HUES6 (cell line): ENCODE measurements at regions not wholly inside any gene's neighbourhood (a gene's known extent, or its start where the extent isn't known, plus 50 kb on each side); places are given as distances from the start of the nearest gene placed in this dataset.

Experiments
- H3K27ac ChIP-seq: 2 replicates; pipeline ENCODE4 v1.7.0; 2013; ENCODE audit warnings: low read depth, mild to moderate bottlenecking, low read length, inconsistent platforms
- H3K27me3 ChIP-seq: 2 replicates; pipeline ENCODE4 v1.6.1; 2013; ENCODE audit warnings: low read length; ENCODE audit not compliant: control insufficient read depth, insufficient read depth
- H3K36me3 ChIP-seq: 2 replicates; pipeline ENCODE4 v1.6.1; 2013; ENCODE audit warnings: low read length; ENCODE audit not compliant: control insufficient read depth, insufficient read depth
- H3K4me1 ChIP-seq: 2 replicates; pipeline ENCODE4 v1.6.1; 2013; ENCODE audit warnings: low read length; ENCODE audit not compliant: control insufficient read depth, insufficient read depth
- H3K4me3 ChIP-seq: 2 replicates; pipeline ENCODE4 v1.5.1; 2013; ENCODE audit warnings: low read depth, low read length
- H3K9ac ChIP-seq: one replicate; pipeline ENCODE4 v1.6.1; 2013; ENCODE audit warnings: mild to moderate bottlenecking, low read length
- H3K9me3 ChIP-seq: 2 replicates; pipeline ENCODE4 v1.6.1; 2013; ENCODE audit warnings: low read depth, low read length; ENCODE audit not compliant: control insufficient read depth, insufficient read depth

DNA sequence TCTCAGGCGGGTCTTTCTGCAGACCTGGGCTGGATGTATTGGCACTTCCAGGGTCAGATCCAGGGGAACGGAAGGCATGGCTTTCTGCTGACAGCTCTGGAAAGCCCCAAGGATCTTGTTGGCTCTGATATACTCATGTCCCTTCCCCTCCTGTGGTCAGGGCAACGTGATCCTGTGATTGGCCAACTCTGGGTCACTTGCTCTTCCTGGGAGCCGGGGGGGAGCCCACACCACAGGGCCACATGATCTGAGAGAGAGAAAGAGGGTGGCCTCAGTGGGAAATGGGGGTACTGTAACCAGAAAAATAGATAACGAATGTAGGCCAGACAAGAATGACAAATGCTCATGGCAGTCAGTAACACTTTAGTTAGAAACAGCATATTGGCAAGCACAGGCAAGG is 223.0 kb downstream of the NFATC2 start:
- Histone ChIP-seq H3K27ac (no peak overlapping the region), H3K4me3 (no peak overlapping the region), H3K9ac (no peak overlapping the region), H3K9me3 (peaks cover 5% of the 10 kb centered on the region; the same call in 1 of the 2 replicates), H3K36me3 (no peaks in the 10 kb centered on the region), H3K27me3 (no peaks in the 10 kb centered on the region), H3K4me1 (peaks cover 32% of the 10 kb centered on the region)

DNA sequence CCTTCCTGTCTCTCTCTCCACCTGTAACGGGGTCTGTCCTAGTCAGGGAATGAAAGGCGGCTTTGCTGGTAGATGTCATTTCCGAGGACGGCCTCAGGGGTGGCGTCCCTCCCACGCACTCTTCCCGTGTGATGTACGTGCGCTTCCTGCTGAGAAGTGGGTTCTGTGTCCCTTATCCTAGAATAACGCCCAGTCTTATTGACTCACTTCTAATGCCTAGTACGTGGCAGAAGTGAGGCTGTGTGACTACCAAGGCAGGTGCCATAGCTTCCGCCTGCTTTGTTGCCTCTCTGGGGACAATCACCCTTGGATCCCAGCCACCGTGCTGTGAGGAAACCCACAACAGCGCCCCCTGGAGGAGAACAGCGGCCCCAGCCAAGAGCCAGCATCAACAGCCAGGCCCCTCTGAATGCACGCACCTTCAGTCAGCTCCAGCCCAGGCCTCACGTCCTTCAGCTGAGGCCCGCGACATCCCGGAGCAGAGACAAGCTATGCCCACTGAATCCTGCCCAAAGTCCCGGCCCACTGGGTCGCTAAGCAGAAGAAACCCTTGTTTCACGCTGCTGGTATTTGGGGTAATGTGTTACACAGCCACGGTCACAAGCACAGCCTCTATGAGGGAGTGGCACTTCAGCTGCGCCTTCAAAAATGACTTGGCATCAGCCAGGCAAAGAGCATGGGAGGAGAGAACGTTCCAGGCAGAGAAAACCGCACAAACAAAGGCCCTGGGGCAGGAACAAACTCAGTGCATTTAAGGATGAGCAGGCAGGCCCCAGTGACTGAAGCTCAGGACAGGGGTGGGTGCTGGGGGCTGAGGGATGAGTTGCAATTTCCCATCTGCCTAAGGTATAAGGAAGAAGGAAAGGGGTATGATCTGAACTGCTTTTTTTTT is 224.2 kb downstream of the NFATC2 start:
- no peaks in the 10 kb centered on the region for H3K27me3 ChIP-seq
- H3K4me1 ChIP-seq: peaks cover 35% of the 10 kb centered on the region
- H3K9ac ChIP-seq: no peak overlapping the region
- H3K27ac ChIP-seq: no peak overlapping the region
- H3K9me3 ChIP-seq: peaks cover 5% of the 10 kb centered on the region; the same call in 1 of the 2 replicates
- no peak overlapping the region for H3K4me3 ChIP-seq
- no peaks in the 10 kb centered on the region for H3K36me3 ChIP-seq

GRCh38 chr20:51315390-51315789 is 227.1 kb downstream of the NFATC2 start:
- no peaks in the 10 kb centered on the region for H3K36me3 ChIP-seq
- H3K27ac ChIP-seq: no peak overlapping the region
- H3K9me3 ChIP-seq: peaks cover 14% of the 10 kb centered on the region
- H3K4me3 ChIP-seq: no peak overlapping the region
- peaks cover 37% of the 10 kb centered on the region for H3K4me1 ChIP-seq
- H3K27me3 ChIP-seq: no peaks in the 10 kb centered on the region
- H3K9ac ChIP-seq: no peak overlapping the region

- Histone ChIP-seq H3K9ac (no peak overlapping the region), H3K27me3 (no peaks in the 10 kb centered on the region), H3K4me1 (peaks cover 33% of the 10 kb centered on the region), H3K27ac (no peak overlapping the region), H3K36me3 (no peaks in the 10 kb centered on the region), H3K4me3 (no peak overlapping the region), H3K9me3 (peaks cover 24% of the 10 kb centered on the region)
Measured at GRCh38 chr20:51313358-51313827, 229.1 kb downstream of the NFATC2 start.

DNA sequence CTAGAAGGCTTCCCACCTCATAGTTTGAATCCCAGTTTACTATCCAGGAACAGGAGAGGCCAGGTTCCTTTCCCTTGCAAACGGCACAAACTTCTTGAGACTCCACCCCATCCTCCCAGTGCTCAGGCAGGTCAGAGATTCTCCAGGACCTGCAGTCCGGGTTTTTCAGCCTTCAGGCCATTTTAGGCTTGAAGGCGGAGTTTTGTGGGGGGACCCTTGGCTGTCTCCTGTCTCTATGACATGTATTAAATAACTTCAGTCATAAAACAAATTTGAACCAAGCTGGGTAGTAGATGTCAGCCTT is 230.1 kb downstream of the NFATC2 start:
- Histone ChIP-seq H3K4me1 (peaks cover 29% of the 10 kb centered on the region), H3K4me3 (peak overlapping the region; percentile 31)

DNA sequence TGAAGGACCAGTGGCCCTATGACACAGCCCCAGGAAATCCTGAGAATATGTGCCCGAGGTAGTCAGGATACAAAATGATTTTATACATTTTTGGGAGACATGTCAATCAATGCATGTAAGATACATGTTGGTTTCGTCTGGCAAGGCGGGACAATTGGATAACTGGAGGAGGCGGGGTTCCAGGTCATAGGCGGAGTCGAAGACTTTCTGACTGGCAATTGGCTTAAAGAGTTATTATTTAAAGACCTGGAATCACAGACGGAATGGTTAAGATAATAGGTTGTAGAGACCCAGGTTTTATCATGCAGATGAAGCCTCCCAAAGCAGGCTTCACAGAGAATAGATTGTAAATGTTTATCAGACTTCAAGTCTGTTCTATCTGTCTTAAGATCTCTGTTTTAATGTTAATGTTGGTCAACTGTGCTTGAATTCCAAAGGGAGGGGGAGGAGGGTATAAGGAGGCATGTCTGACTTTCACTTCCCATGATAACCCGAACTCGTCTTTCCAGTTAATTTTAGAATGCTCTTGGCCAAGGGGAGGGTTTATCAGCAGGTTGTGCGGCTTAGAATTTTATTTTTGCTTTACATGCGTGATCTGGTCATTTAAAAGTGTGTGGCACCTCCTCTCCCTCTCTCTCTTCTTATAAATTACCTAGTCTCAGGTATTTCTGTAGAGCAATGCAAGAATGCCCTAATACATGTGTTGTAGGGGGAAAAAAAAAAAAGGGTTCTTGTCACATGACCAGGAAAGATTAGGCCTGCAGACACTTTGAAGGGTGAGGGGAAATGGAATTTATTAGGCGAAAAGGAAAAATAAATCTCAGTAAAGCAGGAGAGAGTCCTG is 230.7 kb downstream of the NFATC2 start:
- Histone ChIP-seq H3K4me3 (peak overlapping the region; percentile 31), H3K4me1 (peaks cover 32% of the 10 kb centered on the region)

More for the DNA sequence above, 230.1 kb downstream of the NFATC2 start:
- H3K9me3 ChIP-seq: peaks cover 24% of the 10 kb centered on the region
- no peaks in the 10 kb centered on the region for H3K27me3 ChIP-seq
- peak overlapping the region; percentile 83 for H3K27ac ChIP-seq
- no peaks in the 10 kb centered on the region for H3K36me3 ChIP-seq
- peak overlapping the region; percentile 56 for H3K9ac ChIP-seq

GRCh38 chr20:51310216-51310615 is 232.3 kb downstream of the NFATC2 start:
- H3K9ac ChIP-seq: no peak overlapping the region

More for the DNA sequence above, 230.7 kb downstream of the NFATC2 start:
- Histone ChIP-seq H3K9ac (peak overlapping the region; percentile 56), H3K9me3 (peaks cover 24% of the 10 kb centered on the region), H3K27ac (peak overlapping the region; percentile 83), H3K27me3 (no peaks in the 10 kb centered on the region), H3K36me3 (no peaks in the 10 kb centered on the region)

DNA sequence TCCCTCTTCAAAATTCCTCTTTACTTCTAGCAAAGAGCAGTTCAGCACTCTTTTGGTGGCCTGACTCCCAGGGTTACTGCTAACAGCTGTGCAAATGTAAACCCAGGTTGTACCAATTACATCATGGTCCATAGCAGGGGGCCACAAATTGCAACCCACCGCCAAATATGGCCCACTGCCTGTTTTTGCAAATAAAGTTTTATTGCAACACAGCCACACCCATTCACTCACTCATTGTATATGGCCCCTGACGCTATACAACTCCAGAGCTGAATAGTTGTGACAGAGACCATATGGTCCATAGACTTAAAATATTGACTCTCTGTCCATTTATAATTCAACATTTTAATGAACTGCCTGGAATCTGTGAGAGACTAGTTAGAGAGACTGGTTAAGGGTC is 233.4 kb downstream of the NFATC2 start:
- peaks cover 55% of the 10 kb centered on the region for H3K4me1 ChIP-seq
- no peaks in the 10 kb centered on the region for H3K36me3 ChIP-seq

More at GRCh38 chr20:51310216-51310615, 232.3 kb downstream of the NFATC2 start:
- Histone ChIP-seq H3K4me3 (no peak overlapping the region), H3K27ac (no peak overlapping the region), H3K27me3 (no peaks in the 10 kb centered on the region), H3K9me3 (peaks cover 19% of the 10 kb centered on the region), H3K36me3 (no peaks in the 10 kb centered on the region), H3K4me1 (peaks cover 45% of the 10 kb centered on the region)

GRCh38 chr20:51306521-51307358 is 235.8 kb downstream of the NFATC2 start:
- Histone ChIP-seq H3K27me3 (no peaks in the 10 kb centered on the region), H3K9ac (peak overlapping the region; percentile 89)

More for the DNA sequence above, 233.4 kb downstream of the NFATC2 start:
- no peak overlapping the region for H3K4me3 ChIP-seq
- H3K9ac ChIP-seq: peak overlapping the region; percentile 46
- H3K9me3 ChIP-seq: peaks cover 27% of the 10 kb centered on the region
- H3K27ac ChIP-seq: no peak overlapping the region; the same call in 1 of the 2 replicates
- H3K27me3 ChIP-seq: no peaks in the 10 kb centered on the region

GRCh38 chr20:51306081-51306480 is 236.4 kb downstream of the NFATC2 start:
- Histone ChIP-seq H3K36me3 (no peaks in the 10 kb centered on the region), H3K27ac (peak overlapping the region; percentile 91), H3K27me3 (no peaks in the 10 kb centered on the region), H3K9ac (peak overlapping the region; percentile 89), H3K9me3 (peaks cover 50% of the 10 kb centered on the region), H3K4me3 (no peak overlapping the region), H3K4me1 (peaks cover 33% of the 10 kb centered on the region)

More at GRCh38 chr20:51306521-51307358, 235.8 kb downstream of the NFATC2 start:
- Histone ChIP-seq H3K4me3 (0 out of 2 replicates have a peak overlapping the region, but pooled peaks have one; percentile 2), H3K27ac (peak overlapping the region; percentile 91), H3K4me1 (peaks cover 38% of the 10 kb centered on the region), H3K9me3 (peaks cover 48% of the 10 kb centered on the region), H3K36me3 (no peaks in the 10 kb centered on the region)
